Gastrocnemius medialis (tissue), 4 donors: ENCODE measurements at regions not wholly inside any gene's neighbourhood (a gene's known extent, or its start where the extent isn't known, plus 50 kb on each side); places are given as distances from the start of the nearest gene placed in this dataset.
A peak's percentile ranks its signal among the peaks of the same experiment; 100 is the strongest.

Source experiments
- POLR2A ChIP-seq, 2 donors: fragments of 450-650 bp; IDR thresholded peaks; one replicate each; pipeline ENCODE4 v1.6.1; 2017; ENCODE audit warnings: antibody characterized with exemption in 2 of 2, mild to moderate bottlenecking in 2 of 2, moderate library complexity in 2 of 2
- TF ChIP-seq, protein P1 (sequence below), 5 experiments: fragments of 450-650 bp in 3 of 5; fragments of 200-600 bp in 2 of 5; sonication (generic) in 2 of 5; IDR thresholded peaks in 4 of 5; conservative IDR thresholded peaks in 1 of 5; 1 replicate in 4 of 5; 2 replicates in 1 of 5; pipeline ENCODE4 v1.5.1; 2016 to 2019; ENCODE audit warnings: antibody characterized with exemption in 5 of 5, mild to moderate bottlenecking in 3 of 5, moderate library complexity in 3 of 5

DNA sequence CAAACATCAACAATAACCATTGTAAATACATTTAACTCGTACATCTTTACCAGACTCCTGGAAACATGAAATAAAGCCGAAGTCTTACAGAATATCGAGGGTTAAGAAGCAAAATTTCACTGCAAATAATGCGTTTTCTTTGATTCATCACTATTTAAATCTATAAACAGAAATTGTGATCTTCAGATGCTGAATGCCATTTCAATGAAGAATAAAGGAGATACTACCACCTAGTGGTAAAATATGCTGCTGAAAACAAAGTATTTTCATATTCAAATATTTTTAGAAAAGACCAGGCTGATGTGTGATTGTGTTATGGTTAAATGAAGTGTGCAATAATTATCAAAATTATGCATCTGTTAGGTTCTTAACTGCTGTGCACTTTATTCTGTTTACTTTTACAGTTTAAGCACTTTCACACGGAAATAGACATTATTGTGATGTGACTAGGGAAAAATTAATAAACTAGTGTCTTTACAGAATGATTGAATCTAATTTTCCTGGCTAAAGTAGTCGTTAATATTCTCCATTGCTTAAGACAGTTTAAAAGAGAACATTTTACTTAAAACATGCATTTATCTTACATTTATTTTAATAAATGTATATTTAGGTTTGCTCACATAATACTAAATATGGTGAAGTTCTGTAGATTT, 1093.1 kb downstream of the MRPL39 start:
- TF ChIP-seq, protein P1, sequence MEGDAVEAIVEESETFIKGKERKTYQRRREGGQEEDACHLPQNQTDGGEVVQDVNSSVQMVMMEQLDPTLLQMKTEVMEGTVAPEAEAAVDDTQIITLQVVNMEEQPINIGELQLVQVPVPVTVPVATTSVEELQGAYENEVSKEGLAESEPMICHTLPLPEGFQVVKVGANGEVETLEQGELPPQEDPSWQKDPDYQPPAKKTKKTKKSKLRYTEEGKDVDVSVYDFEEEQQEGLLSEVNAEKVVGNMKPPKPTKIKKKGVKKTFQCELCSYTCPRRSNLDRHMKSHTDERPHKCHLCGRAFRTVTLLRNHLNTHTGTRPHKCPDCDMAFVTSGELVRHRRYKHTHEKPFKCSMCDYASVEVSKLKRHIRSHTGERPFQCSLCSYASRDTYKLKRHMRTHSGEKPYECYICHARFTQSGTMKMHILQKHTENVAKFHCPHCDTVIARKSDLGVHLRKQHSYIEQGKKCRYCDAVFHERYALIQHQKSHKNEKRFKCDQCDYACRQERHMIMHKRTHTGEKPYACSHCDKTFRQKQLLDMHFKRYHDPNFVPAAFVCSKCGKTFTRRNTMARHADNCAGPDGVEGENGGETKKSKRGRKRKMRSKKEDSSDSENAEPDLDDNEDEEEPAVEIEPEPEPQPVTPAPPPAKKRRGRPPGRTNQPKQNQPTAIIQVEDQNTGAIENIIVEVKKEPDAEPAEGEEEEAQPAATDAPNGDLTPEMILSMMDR (IDR thresholded peaks at IDR 0.05 in 4 of 5, conservative IDR thresholded peaks at IDR 0.05 in 1 of 5) = peak in 1 of 5 experiments; percentile 1
- no peak for TF ChIP-seq POLR2A (IDR thresholded peaks at IDR 0.05)
